HepG2 (cell line): ENCODE measurements at regions not wholly inside any gene's neighbourhood (a gene's known extent, or its start where the extent isn't known, plus 50 kb on each side); places are given as distances from the start of the nearest gene placed in this dataset.
"Not testable (repeated sequence)": the region's sequence is repeated elsewhere in the genome, so short reads cannot be mapped to it uniquely, and the experiment has no call there.

ENCODE experiments used
- ATAC-seq: fragments of 200-7000 bp; cut with Tn5 transposase; 3 replicates; pipeline ENCODE4 v1.9.1; 2020; ENCODE audit warnings: mild to moderate bottlenecking, moderate library complexity
- BruUV-seq: library from RNA; stranded (reverse); fragments of 400-500 nt; replicated peaks from 2 replicates; lab custom pipeline; 2021; lab: Mats Ljungman, UMichigan
- CTCF ChIA-PET: fragments of 300-600 bp; formaldehyde crosslinking; extraction: SDS; loops from one replicate; lab custom pipeline; 2021; ENCODE audit warnings: low total read pairs, inconsistent platforms, low intra/inter-chr PET ratio; lab: Yijun Ruan, JAX
- POLR2A ChIA-PET: fragments of 350-600 bp; sonication (Branson Sonifier 250); formaldehyde crosslinking; loops from one replicate; lab custom pipeline; 2020; ENCODE audit warnings: antibody characterized with exemption, inconsistent platforms; lab: Yijun Ruan, JAX
- DNase-seq: peaks from one replicate; pipeline ENCODE4 v3.0.0-alpha.2; 2015; ENCODE audit warnings: low spot score
- FAIRE-seq: peaks from 3 replicates; lab custom pipeline; 2011; peaks lifted over from hg19 to GRCh38; lab: Jason Lieb, UNC
- H2AFZ ChIP-seq: one replicate; pipeline ENCODE4 v1.6.1; 2011; ENCODE audit warnings: low read length, inconsistent platforms
- H3K27ac ChIP-seq: fragments of 300-600 bp; 3 replicates; pipeline ENCODE4 v1.8.0; 2011; ENCODE audit warnings: mixed run types, mild to moderate bottlenecking, mixed read lengths, low read length, inconsistent platforms; ENCODE audit not compliant: insufficient read depth; ENCODE audit errors: extremely low read length
- H3K27me3 ChIP-seq, 2 experiments: fragments of 200-600 bp in 1 of 2; 2 replicates in 1 of 2; 3 replicates in 1 of 2; pipeline versions ENCODE4 v1.6.0 to v1.8.0; 2011; ENCODE audit warnings: low read length in 2 of 2, mild to moderate bottlenecking in 2 of 2, moderate library complexity in 2 of 2, inconsistent platforms in 1 of 2; ENCODE audit not compliant: insufficient read depth in 2 of 2, control insufficient read depth in 1 of 2
- H3K36me3 ChIP-seq, 2 experiments: fragments of 200-600 bp in 1 of 2; replicated peaks in 1 of 2; 2 replicates in 1 of 2; 3 replicates in 1 of 2; pipeline versions ENCODE4 v1.5.1 to v1.8.0; 2011; ENCODE audit warnings: low read length in 2 of 2, inconsistent platforms in 1 of 2; ENCODE audit not compliant: insufficient read depth in 2 of 2, control insufficient read depth in 1 of 2
- H3K4me1 ChIP-seq: 2 replicates; pipeline ENCODE4 v1.5.1; 2012; ENCODE audit warnings: low read length, inconsistent platforms; ENCODE audit not compliant: insufficient read depth
- H3K4me2 ChIP-seq: 2 replicates; pipeline ENCODE4 v1.6.0; 2011; ENCODE audit warnings: low read depth, low read length, inconsistent platforms
- H3K4me3 ChIP-seq, 3 experiments: fragments of 200-600 bp in 1 of 3; sonication (generic), shearing (Covaris generic) in 1 of 3; replicated peaks in 1 of 3; 2 replicates each; pipeline ENCODE4 v1.5.1; 2011 to 2016; ENCODE audit warnings: low read length in 3 of 3, inconsistent platforms in 2 of 3, low read depth in 2 of 3, mild to moderate bottlenecking in 2 of 3, control low read depth in 1 of 3, mixed read lengths in 1 of 3; ENCODE audit not compliant: insufficient read depth in 1 of 3
- H3K79me2 ChIP-seq: one replicate; pipeline ENCODE4 v1.6.1; 2011; ENCODE audit warnings: low read length, inconsistent platforms; ENCODE audit not compliant: insufficient read depth
- H3K9ac ChIP-seq: 2 replicates; pipeline ENCODE4 v1.6.0; 2011; ENCODE audit warnings: mild to moderate bottlenecking, low read depth, low read length, inconsistent platforms; ENCODE audit not compliant: insufficient read depth
- H3K9me3 ChIP-seq: 2 replicates; pipeline ENCODE4 v1.5.1; 2012; ENCODE audit warnings: mild to moderate bottlenecking, low read length
- H4K20me1 ChIP-seq: 2 replicates; pipeline ENCODE4 v1.6.0; 2011; ENCODE audit warnings: inconsistent platforms, mild to moderate bottlenecking, low read length, moderate library complexity; ENCODE audit not compliant: insufficient read depth
- ERF ChIP-seq: IDR thresholded peaks from 2 replicates; pipeline ENCODE4 v1.6.1; 2018; ENCODE audit warnings: missing biosample characterization, missing genetic modification reagents
- IKZF4 ChIP-seq: sonication (generic); formaldehyde crosslinking; IDR thresholded peaks from 2 replicates; pipeline ENCODE4 v1.5.1; 2020; ENCODE audit warnings: borderline replicate concordance, mild to moderate bottlenecking, low read depth, missing genetic modification reagents; ENCODE audit errors: not compliant biosample characterization
- ZNF124 ChIP-seq: sonication (generic); formaldehyde crosslinking; IDR thresholded peaks from 2 replicates; pipeline ENCODE4 v1.4.0; 2020; ENCODE audit warnings: missing genetic modification reagents
- ZNF552 ChIP-seq: sonication (generic); formaldehyde crosslinking; IDR thresholded peaks from 2 replicates; pipeline ENCODE4 v1.9.0; 2022; ENCODE audit warnings: missing genetic modification reagents, mild to moderate bottlenecking, borderline replicate concordance
- WGBS: methylation state at CpG from one replicate; pipeline ENCODE4 v1.1.6; 2017; ENCODE audit warnings: low lambda C conversion rate; 5-methylcytosine and 5-hydroxymethylcytosine counted together
- in situ Hi-C: cut with HindIII; loops from 2 replicates; pipeline ENCODE4 v1.10.0; 2017; ENCODE audit warnings: low pct_unique_long_range_greater_than_20kb; ENCODE audit not compliant: extremely low pct_ligation_motif_present
- intact Hi-C: fragments of 100-400 bp; cut with micrococcal nuclease; formaldehyde crosslinking; loops from one replicate; pipeline ENCODE4 v1.10.0; 2022; ENCODE audit not compliant: unreplicated experiment

GRCh38 chr3:190176933-190177525 is 56.3 kb upstream of the P3H2 start:
- BruUV-seq, DNase-seq, POLR2A ChIA-PET, H3K4me3 ChIP-seq, H3K27me3 ChIP-seq, H3K9me3 ChIP-seq, H3K4me2 ChIP-seq, H3K36me3 ChIP-seq, CTCF ChIA-PET, H3K27ac ChIP-seq, H3K9ac ChIP-seq, H2AFZ ChIP-seq, H3K4me1 ChIP-seq, H3K79me2 ChIP-seq, H4K20me1 ChIP-seq, FAIRE-seq, ATAC-seq, intact Hi-C loops, in situ Hi-C loops: not testable (repeated sequence)
- WGBS = 75% methylated on average over 4 of the region's 39 CpGs

- H3K36me3 ChIP-seq, in situ Hi-C loops, H3K9me3 ChIP-seq, H3K27me3 ChIP-seq, DNase-seq, H4K20me1 ChIP-seq, H3K4me1 ChIP-seq, FAIRE-seq, ATAC-seq, H3K79me2 ChIP-seq, H3K4me2 ChIP-seq, BruUV-seq, intact Hi-C loops, H3K9ac ChIP-seq, H2AFZ ChIP-seq, H3K4me3 ChIP-seq, H3K27ac ChIP-seq, CTCF ChIA-PET, POLR2A ChIA-PET: not testable (repeated sequence)
- WGBS = 72% methylated on average over 10 of the region's 10 CpGs
These were observed 55.4 kb upstream of the P3H2 start for GRCh38 chr3:190176106-190176505.

- no peak for FAIRE-seq
- Histone ChIP-seq H4K20me1 (no peaks in the 10 kb centered on the region), H3K4me3 (no peak overlapping the region), H3K79me2 (no peaks in the 10 kb centered on the region), H3K4me2 (no peak overlapping the region), H3K9me3 (no peaks in the 10 kb centered on the region), H3K36me3 (no peaks in the 10 kb centered on the region), H2AFZ (no peak overlapping the region), H3K27ac (no peak overlapping the region), H3K27me3 (no peaks in the 10 kb centered on the region), H3K9ac (no peak overlapping the region), H3K4me1 (no peaks in the 10 kb centered on the region)
- ATAC-seq = no peak
- WGBS = 0% methylated on average over 1 of the region's 1 CpG
- POLR2A ChIA-PET = no interaction called here
- BruUV-seq = no TSS peak
- in situ Hi-C loops (no loop called here), intact Hi-C loops (no loop called here)
- TF ChIP-seq ZNF124 (CRISPR knock-in tag) (no peak), ERF (no peak), IKZF4 (CRISPR knock-in tag) (no peak), ZNF552 (CRISPR knock-in tag) (no peak)
- CTCF ChIA-PET = no interaction called here
- DNase-seq = no peak
These were observed 54.8 kb upstream of the P3H2 start for GRCh38 chr3:190175490-190175889.
